OCI-LY7 (cell line): ENCODE measurements at regions not wholly inside any gene's neighbourhood (a gene's known extent, or its start where the extent isn't known, plus 50 kb on each side); places are given as distances from the start of the nearest gene placed in this dataset.

Source experiments
- BruUV-seq: library from RNA; stranded (reverse); fragments of 400-500 nt; replicated peaks from 2 replicates; lab custom pipeline; 2021; lab: Mats Ljungman, UMichigan
- CTCF ChIA-PET: fragments of 300-600 bp; sonication (Branson Sonifier 250); formaldehyde crosslinking; loops from one replicate; lab custom pipeline; 2022; ENCODE audit warnings: antibody characterized with exemption; ENCODE audit not compliant: unreplicated experiment; lab: Charles Lee
- POLR2A ChIA-PET: fragments of 300-600 bp; sonication (Branson Sonifier 250); formaldehyde crosslinking; loops from one replicate; lab custom pipeline; 2022; ENCODE audit warnings: antibody characterized with exemption; lab: Charles Lee
- DNase-seq: peaks from one replicate; pipeline ENCODE4 v3.0.0-alpha.2; 2015; ENCODE audit warnings: low spot score
- H2AFZ ChIP-seq: fragments of 200-600 bp; sonication (generic), shearing (Covaris generic); 2 replicates; pipeline ENCODE4 v1.6.1; 2014; ENCODE audit warnings: mild to moderate bottlenecking, antibody characterized with exemption, low read length, moderate library complexity
- H3K27ac ChIP-seq: fragments of 200-600 bp; sonication (generic); 2 replicates; pipeline ENCODE4 v1.5.1; 2014; ENCODE audit warnings: mixed run types, low read depth, mild to moderate bottlenecking, moderate library complexity, low read length, inconsistent platforms; ENCODE audit not compliant: poor library complexity, severe bottlenecking
- H3K36me3 ChIP-seq: fragments of 200-600 bp; sonication (generic); 2 replicates; pipeline ENCODE4 v1.6.1; 2014; ENCODE audit warnings: mild to moderate bottlenecking, antibody characterized with exemption, low read length, moderate library complexity, mixed read lengths; ENCODE audit not compliant: insufficient read depth
- H3K4me1 ChIP-seq: fragments of 200-600 bp; sonication (generic); 2 replicates; pipeline ENCODE4 v1.5.1; 2014; ENCODE audit warnings: mild to moderate bottlenecking, low read length; ENCODE audit not compliant: insufficient read depth, poor library complexity, severe bottlenecking
- H3K4me2 ChIP-seq: fragments of 200-600 bp; sonication (generic); 2 replicates; pipeline ENCODE4 v1.6.1; 2014; ENCODE audit warnings: mild to moderate bottlenecking, low read length
- H3K4me3 ChIP-seq: fragments of 200-600 bp; sonication (generic); 2 replicates; pipeline ENCODE4 v1.5.1; 2014; ENCODE audit warnings: mild to moderate bottlenecking, low read depth, low read length; ENCODE audit not compliant: poor library complexity, severe bottlenecking
- H3K79me2 ChIP-seq: fragments of 200-600 bp; sonication (generic); 2 replicates; pipeline ENCODE4 v1.6.1; 2016; ENCODE audit warnings: low read depth, mild to moderate bottlenecking, low read length, moderate library complexity, mixed read lengths; ENCODE audit not compliant: insufficient read depth
- H3K9me2 ChIP-seq: fragments of 200-600 bp; sonication (generic); 2 replicates; pipeline ENCODE4 v1.6.1; 2016; ENCODE audit warnings: mild to moderate bottlenecking, low read length, mixed read lengths; ENCODE audit not compliant: insufficient read depth
- H3K9me3 ChIP-seq: fragments of 200-600 bp; sonication (generic); 2 replicates; pipeline ENCODE4 v1.6.1; 2014; ENCODE audit warnings: mild to moderate bottlenecking, mixed run types, low read length, mixed read lengths
- H4K20me1 ChIP-seq: fragments of 200-600 bp; sonication (generic); 2 replicates; pipeline ENCODE4 v1.6.1; 2014; ENCODE audit warnings: mild to moderate bottlenecking, antibody characterized with exemption, low read length, moderate library complexity, mixed read lengths; ENCODE audit not compliant: insufficient read depth
- EZH2phosphoT487 ChIP-seq: fragments of 200-600 bp; sonication (generic); IDR thresholded peaks from 2 replicates; pipeline ENCODE4 v1.6.1; 2018; ENCODE audit warnings: low read depth, borderline replicate concordance, mild to moderate bottlenecking, mixed run types, antibody characterized with exemption, low read length, moderate library complexity, mixed read lengths
- intact Hi-C: fragments of 100-400 bp; cut with micrococcal nuclease; formaldehyde crosslinking; loops from one replicate; pipeline ENCODE4 v1.10.0; 2022; ENCODE audit not compliant: unreplicated experiment
- TF ChIP-seq, protein P1 (sequence below): fragments of 200-600 bp; sonication (generic); conservative IDR thresholded peaks from 2 replicates; pipeline ENCODE4 v1.5.1; 2014; ENCODE audit warnings: mild to moderate bottlenecking, antibody characterized with exemption, low read length, moderate library complexity, mixed read lengths

DNA sequence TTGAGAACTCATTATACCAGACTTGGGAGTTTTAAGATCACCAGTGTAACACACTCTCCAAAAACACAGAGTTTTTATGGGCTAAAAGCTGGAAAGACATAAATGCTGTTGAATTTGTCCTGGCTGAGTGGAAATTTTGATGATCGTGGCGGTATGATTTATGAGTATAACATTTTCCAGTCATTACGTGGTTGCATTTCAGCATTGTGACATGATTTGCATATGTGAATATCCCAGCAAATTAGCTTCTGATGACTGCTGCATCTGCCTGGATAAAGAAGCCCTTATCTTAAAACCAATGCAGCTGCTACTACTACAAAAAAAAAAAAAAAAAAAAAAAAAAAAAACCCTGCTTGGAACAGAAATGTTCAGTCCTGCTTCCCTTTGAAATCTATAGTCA, 850.9 kb downstream of the TFAP2A start:
- H3K79me2 ChIP-seq: no peaks in the 10 kb centered on the region
- no peak overlapping the region for H3K27ac ChIP-seq
- POLR2A ChIA-PET: interaction anchor here (0.7 to 1.2 kb wide), 3 partner anchors 14 to 71 kb away, joined by 3 to 5 read pairs (median 4); no protein-coding TSS in a partner anchor
- intact Hi-C loops: no loop called here
- no peaks in the 10 kb centered on the region for H3K4me1 ChIP-seq
- no peaks in the 10 kb centered on the region for H3K9me3 ChIP-seq
- H3K4me3 ChIP-seq: no peak overlapping the region
- no TSS peak for BruUV-seq
- H3K4me2 ChIP-seq: no peak overlapping the region
- no peaks in the 10 kb centered on the region for H3K36me3 ChIP-seq
- no peaks in the 10 kb centered on the region for H3K9me2 ChIP-seq
- TF ChIP-seq, protein P1, sequence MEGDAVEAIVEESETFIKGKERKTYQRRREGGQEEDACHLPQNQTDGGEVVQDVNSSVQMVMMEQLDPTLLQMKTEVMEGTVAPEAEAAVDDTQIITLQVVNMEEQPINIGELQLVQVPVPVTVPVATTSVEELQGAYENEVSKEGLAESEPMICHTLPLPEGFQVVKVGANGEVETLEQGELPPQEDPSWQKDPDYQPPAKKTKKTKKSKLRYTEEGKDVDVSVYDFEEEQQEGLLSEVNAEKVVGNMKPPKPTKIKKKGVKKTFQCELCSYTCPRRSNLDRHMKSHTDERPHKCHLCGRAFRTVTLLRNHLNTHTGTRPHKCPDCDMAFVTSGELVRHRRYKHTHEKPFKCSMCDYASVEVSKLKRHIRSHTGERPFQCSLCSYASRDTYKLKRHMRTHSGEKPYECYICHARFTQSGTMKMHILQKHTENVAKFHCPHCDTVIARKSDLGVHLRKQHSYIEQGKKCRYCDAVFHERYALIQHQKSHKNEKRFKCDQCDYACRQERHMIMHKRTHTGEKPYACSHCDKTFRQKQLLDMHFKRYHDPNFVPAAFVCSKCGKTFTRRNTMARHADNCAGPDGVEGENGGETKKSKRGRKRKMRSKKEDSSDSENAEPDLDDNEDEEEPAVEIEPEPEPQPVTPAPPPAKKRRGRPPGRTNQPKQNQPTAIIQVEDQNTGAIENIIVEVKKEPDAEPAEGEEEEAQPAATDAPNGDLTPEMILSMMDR: no peak
- TF ChIP-seq EZH2phosphoT487: no peak
- H4K20me1 ChIP-seq: no peaks in the 10 kb centered on the region
- DNase-seq: no peak
- H2AFZ ChIP-seq: no peak overlapping the region
- CTCF ChIA-PET: no interaction called here

- Histone ChIP-seq H3K9me3 (no peaks in the 10 kb centered on the region), H3K27ac (no peak overlapping the region), H4K20me1 (no peaks in the 10 kb centered on the region), H3K4me2 (no peak overlapping the region), H3K9me2 (no peaks in the 10 kb centered on the region), H3K79me2 (no peaks in the 10 kb centered on the region), H3K4me3 (no peak overlapping the region), H3K4me1 (no peaks in the 10 kb centered on the region), H3K36me3 (no peaks in the 10 kb centered on the region), H2AFZ (no peak overlapping the region)
- BruUV-seq: no TSS peak
- ChIA-PET POLR2A (interaction anchor here (0.6 to 1.2 kb wide), 4 partner anchors 14 to 940 kb away, joined by 3 to 5 read pairs (median 4); no protein-coding TSS in a partner anchor), CTCF (no interaction called here)
- DNase-seq: no peak
- intact Hi-C loops: no loop called here
- TF ChIP-seq EZH2phosphoT487: no peak
- TF ChIP-seq, protein P1: no peak
These were observed 851.3 kb downstream of the TFAP2A start for GRCh38 chr6:9563568-9563967.

- no peak overlapping the region for H3K4me2 ChIP-seq
- POLR2A ChIA-PET: no interaction called here
- no peak overlapping the region for H2AFZ ChIP-seq
- H3K36me3 ChIP-seq: no peaks in the 10 kb centered on the region
- no peak for TF ChIP-seq EZH2phosphoT487
- TF ChIP-seq, protein P1: no peak
- DNase-seq: no peak
- BruUV-seq: no TSS peak
- H3K4me3 ChIP-seq: no peak overlapping the region
- 0 out of 2 replicates have a peak, but pooled peaks cover 4% of the 10 kb centered on the region for H3K9me3 ChIP-seq
- H4K20me1 ChIP-seq: no peaks in the 10 kb centered on the region
- intact Hi-C loops: no loop called here
- no peaks in the 10 kb centered on the region for H3K79me2 ChIP-seq
- H3K9me2 ChIP-seq: no peaks in the 10 kb centered on the region
- H3K4me1 ChIP-seq: no peaks in the 10 kb centered on the region
- CTCF ChIA-PET: no interaction called here
- H3K27ac ChIP-seq: no peak overlapping the region
These were observed 860.1 kb downstream of the TFAP2A start for GRCh38 chr6:9554806-9555205.
